ACC112 (cell line): ENCODE measurements at regions not wholly inside any gene's neighbourhood (a gene's known extent, or its start where the extent isn't known, plus 50 kb on each side); places are given as distances from the start of the nearest gene placed in this dataset.

Experiments
- H2AFZ ChIP-seq: fragments of 200-600 bp; sonication (generic); one replicate; pipeline ENCODE4 v1.6.0; 2017; ENCODE audit warnings: antibody characterized with exemption, low read length; ENCODE audit not compliant: unreplicated experiment
- H3K27ac ChIP-seq: fragments of 200-600 bp; sonication (generic); 2 replicates; pipeline ENCODE4 v1.5.1; 2014; ENCODE audit warnings: low read depth, mild to moderate bottlenecking, antibody characterized with exemption, low read length, moderate library complexity
- H3K27me3 ChIP-seq: fragments of 200-600 bp; sonication (generic); 2 replicates; pipeline ENCODE4 v1.6.1; 2014; ENCODE audit warnings: mild to moderate bottlenecking, antibody characterized with exemption, low read length, moderate library complexity, mixed read lengths; ENCODE audit not compliant: insufficient read depth
- H3K36me3 ChIP-seq: fragments of 200-600 bp; sonication (generic); 2 replicates; pipeline ENCODE4 v1.6.1; 2016; ENCODE audit warnings: mild to moderate bottlenecking, antibody characterized with exemption, low read length, moderate library complexity, mixed read lengths; ENCODE audit not compliant: insufficient read depth
- H3K4me1 ChIP-seq: fragments of 200-600 bp; sonication (generic); one replicate; pipeline ENCODE4 v1.6.1; 2016; ENCODE audit warnings: low read length, mixed read lengths; ENCODE audit not compliant: insufficient read depth, unreplicated experiment, control insufficient read depth
- H3K4me3 ChIP-seq: fragments of 200-600 bp; sonication (generic); 2 replicates; pipeline ENCODE4 v1.5.1; 2014; ENCODE audit warnings: mild to moderate bottlenecking, low read depth, low read length
- H3K79me2 ChIP-seq: fragments of 200-600 bp; sonication (generic); one replicate; pipeline ENCODE4 v1.6.0; 2016; ENCODE audit warnings: low read length; ENCODE audit not compliant: control insufficient read depth, unreplicated experiment, insufficient read depth

DNA sequence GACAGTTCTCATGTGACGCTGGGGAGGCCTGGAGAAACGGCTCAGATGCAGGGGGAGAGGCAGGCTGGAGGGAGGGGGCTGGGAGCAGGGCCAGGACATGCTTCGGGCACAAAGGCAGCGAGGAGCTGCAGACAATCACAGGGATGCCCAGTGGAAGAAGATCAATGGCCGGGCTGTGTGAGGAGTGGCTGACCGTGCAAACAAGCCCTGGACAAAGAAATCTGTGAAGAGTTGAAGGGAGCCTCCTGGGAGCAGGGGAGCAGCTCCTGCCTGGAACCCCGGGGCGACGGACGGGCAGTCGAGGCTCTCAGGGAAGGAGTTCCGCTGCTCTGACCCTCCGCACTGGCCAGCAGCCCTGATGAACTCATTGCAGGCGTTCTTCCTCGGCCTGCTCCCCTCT is 126.7 kb upstream of the B3GAT1 start:
- no peaks in the 10 kb centered on the region for H3K27me3 ChIP-seq
- no peak overlapping the region for H2AFZ ChIP-seq
- H3K79me2 ChIP-seq, result no peaks in the 10 kb centered on the region
- H3K4me3 ChIP-seq, result no peak overlapping the region
- H3K4me1 ChIP-seq, result no peaks in the 10 kb centered on the region
- no peak overlapping the region for H3K27ac ChIP-seq
- no peaks in the 10 kb centered on the region for H3K36me3 ChIP-seq

DNA sequence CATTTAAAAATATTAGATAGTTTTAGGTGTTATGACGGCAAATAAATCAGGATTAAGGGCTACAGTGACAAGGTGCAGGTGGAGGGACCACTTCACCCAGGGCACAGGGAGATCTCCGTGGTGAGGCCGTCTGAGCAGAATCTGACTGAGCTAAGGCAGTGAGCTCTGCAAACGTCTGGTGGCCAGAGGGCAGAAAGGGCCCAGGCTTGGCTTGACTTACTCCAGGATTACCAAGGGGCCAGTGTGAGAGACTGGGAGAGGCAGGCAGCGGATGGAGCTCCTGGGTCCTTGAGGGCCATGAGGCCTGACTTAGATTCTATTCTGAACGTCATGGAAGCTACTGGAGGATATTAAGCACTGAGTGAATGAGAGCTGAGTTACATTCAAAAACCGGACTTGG is 125.9 kb upstream of the B3GAT1 start:
- no peaks in the 10 kb centered on the region for H3K27me3 ChIP-seq
- no peaks in the 10 kb centered on the region for H3K4me1 ChIP-seq
- no peak overlapping the region for H3K27ac ChIP-seq
- H3K4me3 ChIP-seq, result no peak overlapping the region
- H2AFZ ChIP-seq, result no peak overlapping the region
- H3K79me2 ChIP-seq, result no peaks in the 10 kb centered on the region
- H3K36me3 ChIP-seq, result no peaks in the 10 kb centered on the region

DNA sequence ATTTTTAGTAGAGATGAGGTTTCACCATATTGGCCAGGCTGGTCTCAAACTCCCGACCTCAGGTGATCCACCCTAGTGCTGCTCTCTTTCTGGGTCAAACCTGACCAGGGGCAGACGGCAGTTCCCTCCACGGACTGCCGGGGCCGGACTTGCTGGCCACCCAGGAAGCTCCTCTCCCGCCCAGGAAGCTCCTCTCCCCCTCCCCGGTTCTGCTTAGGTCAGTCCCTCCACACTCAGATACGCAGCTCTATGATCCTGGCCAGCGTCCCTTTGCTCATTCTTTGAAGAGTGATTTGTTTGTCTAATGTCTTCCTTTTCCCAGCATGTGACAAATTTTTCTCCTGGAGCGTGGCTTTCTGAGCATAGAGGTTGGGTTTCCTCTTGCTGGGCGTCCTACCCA is 125.3 kb upstream of the B3GAT1 start:
- H3K36me3 ChIP-seq, result no peaks in the 10 kb centered on the region
- no peak overlapping the region for H3K27ac ChIP-seq
- H3K4me1 ChIP-seq, result no peaks in the 10 kb centered on the region
- H2AFZ ChIP-seq, result no peak overlapping the region
- no peak overlapping the region for H3K4me3 ChIP-seq
- H3K79me2 ChIP-seq, result no peaks in the 10 kb centered on the region
- H3K27me3 ChIP-seq, result no peaks in the 10 kb centered on the region

DNA sequence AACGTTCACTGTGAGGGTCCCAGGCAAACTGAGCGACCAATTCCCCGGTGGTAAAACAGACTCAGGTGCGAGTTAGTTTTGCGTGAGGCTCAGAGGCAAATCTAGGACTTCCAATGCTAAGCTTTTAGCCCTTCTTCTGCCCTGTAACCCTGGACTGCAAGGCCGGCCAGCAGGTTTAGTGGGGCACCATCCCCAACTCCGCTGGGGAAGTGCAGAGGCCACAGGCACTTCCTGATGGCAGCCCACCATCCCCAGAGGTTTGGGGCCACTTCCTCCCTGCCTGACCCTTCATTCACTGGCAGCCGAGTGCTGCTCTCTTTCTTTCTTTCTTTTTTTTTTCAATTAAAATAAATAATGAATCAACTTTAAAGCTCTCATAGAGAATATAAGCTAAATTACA is 124.6 kb upstream of the B3GAT1 start:
- H2AFZ ChIP-seq, result no peak overlapping the region
- no peaks in the 10 kb centered on the region for H3K36me3 ChIP-seq
- H3K27ac ChIP-seq, result no peak overlapping the region
- H3K4me3 ChIP-seq, result no peak overlapping the region
- no peaks in the 10 kb centered on the region for H3K4me1 ChIP-seq
- H3K79me2 ChIP-seq, result no peaks in the 10 kb centered on the region
- H3K27me3 ChIP-seq, result no peaks in the 10 kb centered on the region

GRCh38 chr11:134536219-134536618 is 124.2 kb upstream of the B3GAT1 start:
- H3K36me3 ChIP-seq, result no peaks in the 10 kb centered on the region
- H2AFZ ChIP-seq, result no peak overlapping the region
- no peaks in the 10 kb centered on the region for H3K4me1 ChIP-seq
- H3K27ac ChIP-seq, result no peak overlapping the region
- no peaks in the 10 kb centered on the region for H3K79me2 ChIP-seq
- no peaks in the 10 kb centered on the region for H3K27me3 ChIP-seq
- no peak overlapping the region for H3K4me3 ChIP-seq

DNA sequence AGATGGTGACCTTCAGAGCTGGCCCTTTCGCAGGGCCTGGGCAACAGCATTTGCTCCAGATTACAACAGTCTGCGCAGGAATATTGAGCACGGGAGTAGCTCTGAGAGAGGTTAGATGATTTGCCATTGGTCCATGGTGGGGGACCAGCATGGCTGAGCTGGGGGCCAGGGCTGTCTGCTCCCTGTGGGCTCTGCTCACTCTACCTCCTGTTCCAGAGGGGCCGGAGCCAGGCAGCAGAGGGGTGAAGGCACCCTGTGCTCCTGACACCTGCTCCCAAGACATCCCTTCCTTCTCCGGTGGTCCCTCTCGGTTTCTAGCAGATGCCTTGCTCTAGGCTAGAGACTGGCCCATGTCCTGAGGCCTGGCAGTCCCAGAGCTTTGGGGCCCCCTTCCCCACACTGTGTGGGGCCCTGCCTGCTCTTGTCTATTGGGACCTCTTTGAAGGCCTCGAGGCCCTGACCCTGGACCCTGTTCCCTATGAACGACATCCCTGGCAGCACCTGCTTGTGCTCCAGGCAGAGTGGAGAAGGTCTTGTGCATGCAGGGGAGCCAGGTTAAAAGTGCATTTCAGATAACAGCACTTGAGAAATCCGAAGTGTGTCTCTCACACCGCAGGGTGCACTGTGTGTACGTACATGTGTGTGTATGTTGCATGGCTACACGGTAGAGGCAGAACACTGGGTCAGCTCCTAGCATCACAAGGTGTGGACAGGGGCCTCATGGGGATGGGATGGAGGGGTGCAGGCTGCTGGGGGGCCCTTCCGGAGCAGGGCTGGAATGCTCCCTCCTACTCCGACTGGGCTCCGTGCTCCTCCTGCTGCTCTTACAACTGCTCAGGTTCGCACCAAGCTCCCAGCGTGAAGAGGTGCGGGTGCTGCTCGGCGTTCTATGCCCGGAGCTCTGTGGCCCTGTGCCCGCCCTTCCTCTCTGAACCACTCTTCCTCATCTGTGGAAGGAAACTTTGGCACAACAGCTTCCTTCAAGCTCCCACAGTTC is 123.3 kb upstream of the B3GAT1 start:
- Histone ChIP-seq H3K27me3 (no peaks in the 10 kb centered on the region), H3K4me3 (no peak overlapping the region), H3K36me3 (no peaks in the 10 kb centered on the region), H2AFZ (no peak overlapping the region), H3K79me2 (no peaks in the 10 kb centered on the region), H3K4me1 (no peaks in the 10 kb centered on the region), H3K27ac (no peak overlapping the region)

GRCh38 chr11:134533511-134533910 is 121.5 kb upstream of the B3GAT1 start:
- no peaks in the 10 kb centered on the region for H3K27me3 ChIP-seq
- no peaks in the 10 kb centered on the region for H3K36me3 ChIP-seq
- H3K4me1 ChIP-seq, result no peaks in the 10 kb centered on the region
- no peak overlapping the region for H3K4me3 ChIP-seq
- no peak overlapping the region for H2AFZ ChIP-seq
- H3K79me2 ChIP-seq, result no peaks in the 10 kb centered on the region
- no peak overlapping the region for H3K27ac ChIP-seq

- Histone ChIP-seq H3K27ac (no peak overlapping the region), H2AFZ (no peak overlapping the region), H3K27me3 (no peaks in the 10 kb centered on the region), H3K4me1 (no peaks in the 10 kb centered on the region), H3K36me3 (no peaks in the 10 kb centered on the region), H3K4me3 (no peak overlapping the region), H3K79me2 (no peaks in the 10 kb centered on the region)
These were observed 120.9 kb upstream of the B3GAT1 start for GRCh38 chr11:134532921-134533421.

- no peaks in the 10 kb centered on the region for H3K27me3 ChIP-seq
- H3K4me1 ChIP-seq, result no peaks in the 10 kb centered on the region
- H2AFZ ChIP-seq, result no peak overlapping the region
- H3K36me3 ChIP-seq, result no peaks in the 10 kb centered on the region
- H3K27ac ChIP-seq, result no peak overlapping the region
- H3K4me3 ChIP-seq, result no peak overlapping the region
- no peaks in the 10 kb centered on the region for H3K79me2 ChIP-seq
These were observed 120.3 kb upstream of the B3GAT1 start for GRCh38 chr11:134532131-134532920.

GRCh38 chr11:134531327-134532130 is 119.5 kb upstream of the B3GAT1 start:
- Histone ChIP-seq H3K36me3 (no peaks in the 10 kb centered on the region), H3K27ac (no peak overlapping the region), H3K4me1 (no peaks in the 10 kb centered on the region), H3K79me2 (no peaks in the 10 kb centered on the region), H3K4me3 (no peak overlapping the region), H3K27me3 (no peaks in the 10 kb centered on the region), H2AFZ (no peak overlapping the region)
